CD14-positive monocyte (primary cell): ENCODE measurements at regions not wholly inside any gene's neighbourhood (a gene's known extent, or its start where the extent isn't known, plus 50 kb on each side); places are given as distances from the start of the nearest gene placed in this dataset.

Experiments used
- DNase-seq, 3 donors: peaks; one replicate each; pipeline ENCODE4 v3.0.0-alpha.2; 2011 to 2022
- H2AFZ ChIP-seq: 2 replicates; pipeline ENCODE4 v1.6.0; 2012; ENCODE audit warnings: mild to moderate bottlenecking, low read depth, low read length, inconsistent platforms; ENCODE audit not compliant: insufficient read depth, poor library complexity, severe bottlenecking
- H3K27ac ChIP-seq, 2 donors: 1 replicate in 1 of 2; 2 replicates in 1 of 2; pipeline ENCODE4 v1.5.1; 2012 to 2013; ENCODE audit warnings: low read length in 2 of 2, control low read depth in 1 of 2, inconsistent platforms in 1 of 2, low read depth in 1 of 2, mild to moderate bottlenecking in 1 of 2
- H3K27me3 ChIP-seq, 2 donors: one replicate each; pipeline versions ENCODE4 v1.6.0 to v1.6.1; 2011 to 2013; ENCODE audit warnings: low read length in 2 of 2; ENCODE audit not compliant: control insufficient read depth in 2 of 2, insufficient read depth in 2 of 2
- H3K36me3 ChIP-seq, 2 donors: replicated peaks in 1 of 2; 1 replicate in 1 of 2; 2 replicates in 1 of 2; pipeline versions ENCODE4 v1.5.1 to v1.6.1; 2012 to 2013; ENCODE audit warnings: low read length in 2 of 2, control low read depth in 1 of 2, inconsistent platforms in 1 of 2, mild to moderate bottlenecking in 1 of 2; ENCODE audit not compliant: insufficient read depth in 2 of 2, control insufficient read depth in 1 of 2
- H3K4me1 ChIP-seq, 2 donors: 1 replicate in 1 of 2; 2 replicates in 1 of 2; pipeline versions ENCODE4 v1.5.1 to v1.6.1; 2012 to 2013; ENCODE audit warnings: low read length in 2 of 2, control low read depth in 1 of 2, inconsistent platforms in 1 of 2, mild to moderate bottlenecking in 1 of 2, moderate library complexity in 1 of 2; ENCODE audit not compliant: insufficient read depth in 2 of 2, control insufficient read depth in 1 of 2
- H3K4me2 ChIP-seq: replicated peaks from 2 replicates; pipeline ENCODE3; 2012; ENCODE audit warnings: low read length, moderate library complexity, mild to moderate bottlenecking; ENCODE audit not compliant: poor library complexity, severe bottlenecking; ENCODE audit errors: extremely low read depth
- H3K4me3 ChIP-seq, 3 experiments: fragments of 200-600 bp in 1 of 3; sonication (generic) in 1 of 3; replicated peaks in 1 of 3; 1 replicate in 2 of 3; 2 replicates in 1 of 3; pipeline ENCODE4 v1.5.1; 2011 to 2013; ENCODE audit warnings: low read length in 3 of 3, mild to moderate bottlenecking in 3 of 3, control low read depth in 2 of 3, low read depth in 2 of 3, inconsistent platforms in 1 of 3, moderate library complexity in 1 of 3
- H3K79me2 ChIP-seq: 2 replicates; pipeline ENCODE4 v1.6.0; 2012; ENCODE audit warnings: mild to moderate bottlenecking, control low read depth, inconsistent platforms, low read length, moderate library complexity; ENCODE audit not compliant: insufficient read depth
- H3K9ac ChIP-seq: 2 replicates; pipeline ENCODE4 v1.6.0; 2017; ENCODE audit warnings: low read length, mild to moderate bottlenecking; ENCODE audit not compliant: insufficient read depth, poor library complexity, severe bottlenecking
- H3K9me3 ChIP-seq, 2 donors: replicated peaks in 1 of 2; 1 replicate in 1 of 2; 2 replicates in 1 of 2; pipeline versions ENCODE4 v1.5.1 to v1.6.1; 2012 to 2013; ENCODE audit warnings: low read length in 2 of 2, control low read depth in 1 of 2; ENCODE audit not compliant: control insufficient read depth in 1 of 2, insufficient read depth in 1 of 2
- H4K20me1 ChIP-seq: 2 replicates; pipeline ENCODE4 v1.6.0; 2012; ENCODE audit warnings: mild to moderate bottlenecking, low read length, control low read depth, moderate library complexity; ENCODE audit not compliant: insufficient read depth
- H3K27ac Mint-ChIP-seq, 7 donors: one replicate each; pipeline ENCODE4 v1.8.0; 2020; ENCODE audit warnings: mild to moderate bottlenecking in 7 of 7, mixed read lengths in 7 of 7, moderate library complexity in 6 of 7, inconsistent platforms in 2 of 7
- H3K27me3 Mint-ChIP-seq, 3 donors: one replicate each; pipeline ENCODE4 v1.8.0; 2021 to 2022; ENCODE audit warnings: low read depth in 3 of 3, mild to moderate bottlenecking in 3 of 3, mixed read lengths in 3 of 3, moderate library complexity in 3 of 3, inconsistent platforms in 1 of 3
- H3K36me3 Mint-ChIP-seq, 2 donors: one replicate each; pipeline ENCODE4 v1.8.0; 2020; ENCODE audit warnings: mixed read lengths in 2 of 2, inconsistent platforms in 1 of 2, mild to moderate bottlenecking in 1 of 2
- H3K4me1 Mint-ChIP-seq: one replicate; pipeline ENCODE4 v1.8.0; 2020; ENCODE audit warnings: mild to moderate bottlenecking, mixed read lengths
- H3K4me3 Mint-ChIP-seq, 2 donors: one replicate each; pipeline ENCODE4 v1.8.0; 2020; ENCODE audit warnings: mild to moderate bottlenecking in 2 of 2, mixed read lengths in 2 of 2, moderate library complexity in 1 of 2
- H3K9me3 Mint-ChIP-seq, 7 donors: one replicate each; pipeline ENCODE4 v1.8.0; 2020 to 2022; ENCODE audit warnings: mixed read lengths in 7 of 7, mild to moderate bottlenecking in 6 of 7, moderate library complexity in 6 of 7, inconsistent platforms in 2 of 7
- CTCF ChIP-seq: fragments of 200-600 bp; IDR thresholded peaks from one replicate; pipeline ENCODE4 v1.8.0; 2022; ENCODE audit warnings: antibody characterized with exemption, mild to moderate bottlenecking
- WGBS: methylation state at CpG from one replicate; pipeline ENCODE4 v1.1.5; 2013; ENCODE audit warnings: missing lambda C conversion rate; ENCODE audit not compliant: insufficient coverage; 5-methylcytosine and 5-hydroxymethylcytosine counted together
- intact Hi-C, 2 donors: fragments of 100-400 bp; cut with micrococcal nuclease; formaldehyde crosslinking; loops; one replicate each; pipeline versions ENCODE4 v1.15.0 to v1.15.1; 2023

- no peaks in the 10 kb centered on the region for H3K79me2 ChIP-seq
- Mint-ChIP-seq H3K9me3 (peaks cover 0 to 2% (median 0%) of the 10 kb centered on the region in 7 donors), H3K27me3 (peaks cover 0 to 4% (median 0%) of the 10 kb centered on the region in 3 donors), H3K27ac (no peak overlapping the region), H3K4me1 (no peaks in the 10 kb centered on the region), H3K36me3 (no peaks in the 10 kb centered on the region), H3K4me3 (no peak overlapping the region)
- no peaks in the 10 kb centered on the region for H3K36me3 ChIP-seq
- no peak overlapping the region for H3K4me2 ChIP-seq
- H3K9me3 ChIP-seq: no peaks in the 10 kb centered on the region
- no peaks in the 10 kb centered on the region for H3K4me1 ChIP-seq
- H3K27ac ChIP-seq: no peak overlapping the region
- no peak overlapping the region for H3K9ac ChIP-seq
- H4K20me1 ChIP-seq: no peaks in the 10 kb centered on the region
- H2AFZ ChIP-seq: no peak overlapping the region
- no peak for TF ChIP-seq CTCF
- no peaks in the 10 kb centered on the region for H3K27me3 ChIP-seq
- H3K4me3 ChIP-seq: no peak overlapping the region
- 88% methylated on average over 10 of the region's 11 CpGs for WGBS
- no peak for DNase-seq
- intact Hi-C loops: no loop called here
Observed at GRCh38 chr10:130481936-130482335, 345.7 kb downstream of the GLRX3 start.

GRCh38 chr10:130483691-130484467 is 347.7 kb downstream of the GLRX3 start:
- H3K9ac ChIP-seq: no peak overlapping the region
- no peaks in the 10 kb centered on the region for H3K79me2 ChIP-seq
- H3K27me3 ChIP-seq: no peaks in the 10 kb centered on the region
- no peak overlapping the region for H2AFZ ChIP-seq
- DNase-seq: no peak
- TF ChIP-seq CTCF: no peak
- no peaks in the 10 kb centered on the region for H3K36me3 Mint-ChIP-seq
- no peaks in the 10 kb centered on the region for H4K20me1 ChIP-seq
- no peaks in the 10 kb centered on the region for H3K4me1 Mint-ChIP-seq
- H3K4me3 Mint-ChIP-seq: no peak overlapping the region
- intact Hi-C loops: no loop called here
- no peaks in the 10 kb centered on the region for H3K9me3 ChIP-seq
- H3K27me3 Mint-ChIP-seq: peaks cover 0 to 2% (median under 1%) of the 10 kb centered on the region in 3 donors
- H3K36me3 ChIP-seq: no peaks in the 10 kb centered on the region
- no peak overlapping the region for H3K27ac Mint-ChIP-seq
- no peak overlapping the region for H3K27ac ChIP-seq
- no peak overlapping the region for H3K4me2 ChIP-seq
- WGBS: 77% methylated on average over 11 of the region's 17 CpGs
- H3K9me3 Mint-ChIP-seq: peaks cover 0 to 3% (median 0%) of the 10 kb centered on the region in 7 donors
- no peak overlapping the region for H3K4me3 ChIP-seq
- H3K4me1 ChIP-seq: no peaks in the 10 kb centered on the region
